CD4-positive, alpha-beta T cell treated with Interleukin-10 for 1 hour (primary cell): ENCODE measurements at regions not wholly inside any gene's neighbourhood (a gene's known extent, or its start where the extent isn't known, plus 50 kb on each side); places are given as distances from the start of the nearest gene placed in this dataset.

Experiments
- DNase-seq: peaks from one replicate; pipeline ENCODE4 v3.0.0-alpha.2; 2020

- no peak for DNase-seq
Measured at GRCh38 chr7:118580743-118581382, 356.4 kb downstream of the ANKRD7 start.

DNA sequence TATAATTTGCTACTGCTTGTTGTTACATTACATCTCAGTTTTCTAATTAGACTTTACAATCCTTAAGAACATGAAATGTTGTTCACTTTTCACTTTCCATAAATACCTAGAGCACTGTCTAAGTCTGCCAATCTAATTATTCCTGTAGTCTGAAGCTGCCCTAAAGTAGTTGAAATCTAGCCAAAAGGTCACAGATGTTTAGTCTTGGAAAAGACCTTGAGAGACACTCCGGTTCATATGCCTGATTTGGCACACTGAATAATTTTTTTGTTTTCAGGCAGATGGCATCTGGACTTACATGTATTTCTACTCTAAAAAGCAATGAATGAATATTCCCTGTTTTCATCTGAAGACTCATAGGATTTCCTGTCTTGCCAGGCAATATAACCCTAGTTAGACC lies 359.1 kb downstream of the ANKRD7 start:
- DNase-seq = no peak

- no peak for DNase-seq
Measured at GRCh38 chr7:118586248-118586647, 361.7 kb downstream of the ANKRD7 start.

GRCh38 chr7:118590107-118590506 lies 365.6 kb downstream of the ANKRD7 start:
- no peak for DNase-seq

- DNase-seq = no peak
Measured at GRCh38 chr7:118602090-118602489, 377.6 kb downstream of the ANKRD7 start.

DNA sequence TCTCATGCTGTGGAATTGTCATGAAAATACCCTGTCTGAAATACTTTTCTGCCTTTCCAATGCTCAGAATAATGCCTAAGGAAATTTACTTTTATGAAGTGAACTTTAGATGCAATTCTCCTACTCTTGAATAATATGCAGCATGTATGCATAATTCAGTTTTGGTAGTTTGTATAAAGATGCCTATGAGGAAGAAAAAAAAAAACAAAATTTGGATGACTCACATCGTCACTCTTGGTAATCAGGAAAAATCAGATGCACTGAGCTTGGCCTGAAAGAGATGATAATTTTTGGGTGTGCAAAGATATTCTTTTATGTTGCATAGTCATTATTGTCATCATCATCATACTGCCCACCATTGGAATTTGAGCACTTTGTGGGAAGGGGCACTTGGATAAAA lies 382.1 kb downstream of the ANKRD7 start:
- DNase-seq = no peak

GRCh38 chr7:118609207-118609606 lies 384.7 kb downstream of the ANKRD7 start:
- DNase-seq = no peak

GRCh38 chr7:118615681-118616080 lies 391.2 kb downstream of the ANKRD7 start:
- DNase-seq = no peak

GRCh38 chr7:118621810-118622360 lies 397.4 kb downstream of the ANKRD7 start:
- no peak for DNase-seq

- no peak for DNase-seq
Measured at GRCh38 chr7:118626739-118627138, 402.2 kb downstream of the ANKRD7 start.

GRCh38 chr7:118627467-118627866 lies 403.0 kb downstream of the ANKRD7 start:
- DNase-seq = no peak

DNA sequence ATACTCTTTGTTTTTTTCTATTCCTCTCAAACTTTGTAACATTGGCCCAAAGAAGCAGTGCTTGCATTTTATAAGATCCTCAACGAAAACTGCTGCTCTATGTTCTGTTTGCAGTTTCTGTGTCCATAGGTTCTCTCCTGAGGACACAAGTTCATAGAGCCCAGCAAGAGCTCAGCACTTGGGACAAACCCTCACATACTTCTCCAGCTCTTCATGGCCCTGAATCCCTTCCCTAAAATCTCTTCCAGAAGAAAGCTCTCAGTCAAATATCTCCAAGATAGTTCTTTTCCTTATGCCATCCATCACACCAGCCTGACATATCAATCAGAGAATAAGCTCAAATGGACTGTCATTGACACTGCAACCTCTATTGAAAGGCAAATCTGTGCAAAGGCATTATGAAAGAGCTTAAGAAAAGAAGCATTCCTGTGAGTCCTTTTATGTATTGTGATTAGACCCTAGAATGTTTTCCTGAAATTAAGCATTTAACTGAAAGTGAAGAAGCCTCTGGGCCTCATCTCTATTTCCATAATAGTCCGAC lies 405.5 kb downstream of the ANKRD7 start:
- DNase-seq = no peak

- no peak for DNase-seq
Measured at GRCh38 chr7:118642396-118642795, 417.9 kb downstream of the ANKRD7 start.

- no peak for DNase-seq
Measured at GRCh38 chr7:118644346-118644745, 419.8 kb downstream of the ANKRD7 start.

DNA sequence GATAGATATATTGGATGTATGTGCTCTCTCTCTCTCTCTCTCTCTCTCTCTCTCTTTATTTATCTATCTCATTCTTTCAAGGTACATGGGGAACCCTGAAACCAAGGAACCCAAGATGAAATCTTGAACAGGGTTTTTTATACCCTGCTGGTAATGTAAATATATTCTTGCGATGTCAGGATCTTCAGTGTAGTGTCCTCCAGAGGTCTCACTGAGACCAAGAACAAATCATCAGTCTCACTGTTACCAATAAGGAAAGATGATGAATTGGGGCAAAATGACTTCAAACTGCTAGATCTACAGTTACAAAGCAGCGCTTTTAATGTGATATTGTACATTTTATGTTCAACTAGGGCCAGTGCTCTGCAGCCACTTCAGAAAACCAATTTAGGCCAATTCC lies 423.5 kb downstream of the ANKRD7 start:
- DNase-seq = no peak

GRCh38 chr7:118657391-118658005 lies 433.0 kb downstream of the ANKRD7 start:
- no peak for DNase-seq

DNA sequence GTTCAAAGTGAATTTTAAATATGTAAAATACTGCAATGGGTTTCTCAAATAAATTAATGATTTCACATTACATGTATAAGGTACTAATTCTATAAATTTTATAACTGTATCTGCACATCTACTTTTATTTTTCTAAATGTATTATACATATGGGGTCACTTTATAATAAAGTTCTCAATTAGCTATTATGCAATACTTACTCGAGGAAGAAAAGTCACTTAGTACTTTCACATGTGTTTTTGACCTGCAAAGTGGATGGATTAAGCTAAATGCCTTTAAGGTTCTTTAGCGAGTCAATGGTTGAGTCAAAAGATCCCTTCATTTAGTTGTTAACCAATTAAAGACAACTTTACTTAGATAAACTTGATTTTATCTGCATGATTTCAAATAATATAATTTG lies 437.8 kb downstream of the ANKRD7 start:
- DNase-seq = no peak

DNA sequence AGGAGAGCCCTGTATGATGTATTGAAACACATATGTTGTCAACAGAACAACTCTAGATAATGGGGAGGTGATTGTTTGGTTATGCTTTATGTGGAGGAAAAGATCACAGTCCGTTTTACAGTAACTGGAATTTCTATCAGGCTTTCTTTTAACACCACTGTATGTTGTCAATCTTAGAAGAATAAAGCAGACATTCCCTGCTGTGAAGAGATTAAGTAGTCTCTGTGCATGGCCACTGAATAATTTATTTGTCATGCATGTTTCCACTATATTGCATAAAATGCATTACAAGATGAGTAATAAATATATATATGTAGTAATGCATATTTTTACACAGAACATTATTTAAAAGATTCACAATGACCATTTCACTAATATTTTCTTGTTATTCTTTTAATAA lies 440.0 kb downstream of the ANKRD7 start:
- DNase-seq = no peak

DNA sequence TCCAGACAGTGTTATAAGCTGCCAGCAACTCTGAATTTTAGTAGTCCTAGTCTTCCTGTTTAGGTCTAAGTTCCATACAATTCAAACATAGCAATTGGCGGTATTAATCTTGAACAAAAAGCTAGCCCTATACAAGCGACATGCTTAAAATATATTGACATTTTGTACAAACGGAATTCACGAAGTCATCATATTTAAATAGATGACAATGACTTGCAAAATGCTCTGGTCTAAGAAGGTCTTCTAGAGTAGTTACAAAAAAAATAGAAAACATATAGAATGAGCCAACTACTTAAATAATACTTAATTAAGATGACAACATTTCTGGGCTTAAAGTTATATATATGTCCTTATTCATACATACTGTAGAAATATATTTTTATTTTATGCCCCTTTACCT lies 446.6 kb downstream of the ANKRD7 start:
- DNase-seq = no peak

- DNase-seq = no peak
Measured at GRCh38 chr7:118684796-118685195, 460.3 kb downstream of the ANKRD7 start.

DNA sequence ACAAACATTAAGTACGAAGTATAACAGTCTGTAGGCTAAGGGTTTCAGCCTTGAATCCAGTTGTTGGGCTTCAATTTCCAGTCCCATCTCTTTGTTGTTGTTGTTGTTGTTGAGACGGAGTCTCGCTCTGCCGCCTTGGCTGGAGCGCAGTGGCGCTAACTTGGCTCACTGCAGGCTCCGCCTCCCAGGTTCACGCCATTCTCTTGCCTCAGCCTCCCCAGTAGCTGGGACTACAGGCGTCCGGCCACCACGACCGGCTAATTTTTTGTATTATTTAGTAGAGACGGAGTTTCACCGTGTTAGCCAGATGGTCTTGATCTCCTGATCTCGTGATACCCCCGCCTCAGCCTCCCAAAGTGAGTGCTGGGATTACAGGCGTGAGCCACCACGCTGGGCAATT lies 464.9 kb downstream of the ANKRD7 start:
- no peak for DNase-seq

GRCh38 chr7:118696879-118697278 lies 472.4 kb downstream of the ANKRD7 start:
- no peak for DNase-seq

GRCh38 chr7:118699222-118699621 lies 474.7 kb downstream of the ANKRD7 start:
- no peak for DNase-seq

- DNase-seq = no peak
Measured at GRCh38 chr7:118708741-118709140, 484.2 kb downstream of the ANKRD7 start.

DNA sequence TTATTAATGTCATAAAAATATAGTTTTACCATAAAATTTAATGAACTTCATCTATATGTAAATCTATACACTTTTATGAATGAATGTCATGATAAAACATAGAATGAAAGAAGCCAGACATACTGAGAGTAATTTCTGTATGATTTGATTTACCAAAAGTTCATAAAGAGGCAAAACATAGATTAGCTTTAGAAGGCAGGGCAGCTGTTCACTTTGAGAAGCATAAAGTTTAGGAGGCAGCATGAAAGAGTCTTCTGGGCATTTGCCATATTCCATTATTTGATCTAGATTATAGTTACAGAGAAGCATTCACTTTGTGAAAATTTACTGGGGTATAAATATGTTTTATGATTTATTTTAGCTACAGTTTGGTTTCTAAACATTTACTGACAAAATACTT lies 487.2 kb downstream of the ANKRD7 start:
- DNase-seq = no peak
